Limb (tissue), 2 donors: ENCODE measurements at regions not wholly inside any gene's neighbourhood (a gene's known extent, or its start where the extent isn't known, plus 50 kb on each side); places are given as distances from the start of the nearest gene placed in this dataset.

Experiments
- DNase-seq, 2 donors: peaks; one replicate each; pipeline ENCODE4 v3.0.0-alpha.2; 2016; ENCODE audit errors: extremely low spot score in 2 of 2

GRCh38 chrX:141641138-141641537 lies 51.6 kb downstream of the SPANXA2 start:
- no peak for DNase-seq

- DNase-seq = peak in 1 of 2 donors; percentile 1
Measured at GRCh38 chrX:141642979-141643378, 53.5 kb downstream of the SPANXA2 start.
